A673 (cell line): ENCODE measurements at regions not wholly inside any gene's neighbourhood (a gene's known extent, or its start where the extent isn't known, plus 50 kb on each side); places are given as distances from the start of the nearest gene placed in this dataset.

Source experiments
- EZH2 ChIP-seq: fragments of 200-600 bp; sonication (generic); IDR thresholded peaks from 2 replicates; pipeline ENCODE4 v1.6.1; 2017; ENCODE audit warnings: borderline replicate concordance, low read depth, mild to moderate bottlenecking, mixed read lengths, antibody characterized with exemption, low read length; ENCODE audit not compliant: poor library complexity, severe bottlenecking
- TF ChIP-seq, protein P1 (sequence below): fragments of 300-800, 200-600 bp; sonication (generic); conservative IDR thresholded peaks from 2 replicates; pipeline ENCODE4 v1.5.1; 2017; ENCODE audit warnings: low read depth, mild to moderate bottlenecking, antibody characterized with exemption, low read length, moderate library complexity, mixed read lengths

DNA sequence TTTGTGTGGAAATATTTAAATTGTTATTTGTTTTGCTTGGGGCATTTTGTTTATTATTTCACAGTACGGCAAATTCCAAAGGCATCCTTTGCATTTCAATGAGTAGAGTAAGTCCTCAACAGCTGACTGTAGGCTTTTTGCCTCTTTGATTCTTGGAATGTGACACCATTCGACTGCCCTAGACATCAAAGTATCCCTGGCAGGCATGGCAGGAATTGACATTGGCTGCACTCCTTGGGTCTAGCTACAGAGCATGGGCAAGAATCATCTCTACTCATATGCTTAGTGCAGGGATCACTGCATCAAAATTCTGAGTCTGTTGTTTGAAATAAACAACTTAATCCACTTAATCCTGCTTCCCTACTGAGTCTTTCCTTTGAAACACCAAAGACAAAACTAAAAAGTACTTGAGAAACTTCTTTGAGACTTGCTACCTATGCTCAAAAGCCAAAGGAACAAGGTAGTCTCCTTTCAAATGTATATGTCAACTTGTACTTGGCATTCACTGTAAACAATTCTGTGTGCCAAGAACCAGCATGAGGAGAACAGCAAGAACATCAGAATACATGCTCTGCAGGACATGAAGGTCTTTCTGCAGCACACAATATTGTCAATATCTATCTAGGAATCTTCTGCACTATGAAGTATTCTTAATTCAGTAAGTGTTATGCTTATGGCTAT, 1569.0 kb upstream of the FLRT2 start:
- TF ChIP-seq, protein P1, sequence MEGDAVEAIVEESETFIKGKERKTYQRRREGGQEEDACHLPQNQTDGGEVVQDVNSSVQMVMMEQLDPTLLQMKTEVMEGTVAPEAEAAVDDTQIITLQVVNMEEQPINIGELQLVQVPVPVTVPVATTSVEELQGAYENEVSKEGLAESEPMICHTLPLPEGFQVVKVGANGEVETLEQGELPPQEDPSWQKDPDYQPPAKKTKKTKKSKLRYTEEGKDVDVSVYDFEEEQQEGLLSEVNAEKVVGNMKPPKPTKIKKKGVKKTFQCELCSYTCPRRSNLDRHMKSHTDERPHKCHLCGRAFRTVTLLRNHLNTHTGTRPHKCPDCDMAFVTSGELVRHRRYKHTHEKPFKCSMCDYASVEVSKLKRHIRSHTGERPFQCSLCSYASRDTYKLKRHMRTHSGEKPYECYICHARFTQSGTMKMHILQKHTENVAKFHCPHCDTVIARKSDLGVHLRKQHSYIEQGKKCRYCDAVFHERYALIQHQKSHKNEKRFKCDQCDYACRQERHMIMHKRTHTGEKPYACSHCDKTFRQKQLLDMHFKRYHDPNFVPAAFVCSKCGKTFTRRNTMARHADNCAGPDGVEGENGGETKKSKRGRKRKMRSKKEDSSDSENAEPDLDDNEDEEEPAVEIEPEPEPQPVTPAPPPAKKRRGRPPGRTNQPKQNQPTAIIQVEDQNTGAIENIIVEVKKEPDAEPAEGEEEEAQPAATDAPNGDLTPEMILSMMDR, result no peak
- no peak for TF ChIP-seq EZH2
